SIG-M5 treated with dmso at 0.1 percent for 504 hours (cell line): ENCODE measurements at regions not wholly inside any gene's neighbourhood (a gene's known extent, or its start where the extent isn't known, plus 50 kb on each side); places are given as distances from the start of the nearest gene placed in this dataset.
A peak's percentile ranks its signal among the peaks of the same experiment; 100 is the strongest.
"Not testable (repeated sequence)": the region's sequence is repeated elsewhere in the genome, so short reads cannot be mapped to it uniquely, and the experiment has no call there.

Experiments
- DNase-seq: peaks from one replicate; lab custom pipeline; 2025; ENCODE audit not compliant: unreplicated experiment; lab: John Stamatoyannopoulos, UW

- DNase-seq, result no peak
Measured at GRCh38 chr10:34058845-34059614, 724.6 kb upstream of the NRP1 start.

GRCh38 chr10:34055410-34055985, 721.0 kb upstream of the NRP1 start:
- DNase-seq, result not testable (repeated sequence)

- DNase-seq, result peak; percentile 15
Measured at GRCh38 chr10:34049887-34050286, 715.4 kb upstream of the NRP1 start.

GRCh38 chr10:34049469-34049868, 715.0 kb upstream of the NRP1 start:
- DNase-seq, result no peak

- no peak for DNase-seq
Measured at GRCh38 chr10:34047389-34047788, 712.9 kb upstream of the NRP1 start.

- DNase-seq, result no peak
Measured at GRCh38 chr10:34046506-34047034, 712.1 kb upstream of the NRP1 start.

GRCh38 chr10:34045571-34046190, 711.2 kb upstream of the NRP1 start:
- no peak for DNase-seq

GRCh38 chr10:34041871-34042270, 707.4 kb upstream of the NRP1 start:
- no peak for DNase-seq

GRCh38 chr10:34037499-34037898, 703.0 kb upstream of the NRP1 start:
- DNase-seq, result no peak

- not testable (repeated sequence) for DNase-seq
Measured at GRCh38 chr10:34035241-34035790, 700.8 kb upstream of the NRP1 start.

GRCh38 chr10:34033078-34033477, 698.6 kb upstream of the NRP1 start:
- DNase-seq, result no peak

- DNase-seq, result no peak
Measured at GRCh38 chr10:34032564-34032963, 698.1 kb upstream of the NRP1 start.

- no peak for DNase-seq
Measured at GRCh38 chr10:34031400-34031799, 696.9 kb upstream of the NRP1 start.

- no peak for DNase-seq
Measured at GRCh38 chr10:34029455-34029854, 695.0 kb upstream of the NRP1 start.

- no peak for DNase-seq
Measured at GRCh38 chr10:34028936-34029335, 694.5 kb upstream of the NRP1 start.

GRCh38 chr10:34024693-34025425, 690.4 kb upstream of the NRP1 start:
- DNase-seq, result no peak

GRCh38 chr10:34024282-34024681, 689.8 kb upstream of the NRP1 start:
- DNase-seq, result no peak

GRCh38 chr10:34022195-34022594, 687.7 kb upstream of the NRP1 start:
- DNase-seq, result no peak

GRCh38 chr10:34018784-34019183, 684.3 kb upstream of the NRP1 start:
- no peak for DNase-seq

GRCh38 chr10:34018129-34018528, 683.7 kb upstream of the NRP1 start:
- no peak for DNase-seq

- no peak for DNase-seq
Measured at GRCh38 chr10:34017281-34017680, 682.8 kb upstream of the NRP1 start.
